RWPE1 (cell line): ENCODE measurements at regions not wholly inside any gene's neighbourhood (a gene's known extent, or its start where the extent isn't known, plus 50 kb on each side); places are given as distances from the start of the nearest gene placed in this dataset.

Experiments used
- CTCF ChIA-PET: fragments of 350-600 bp; sonication (Branson Sonifier 250); formaldehyde crosslinking; extraction: SDS; loops from one replicate; lab custom pipeline; 2021; lab: Yijun Ruan, JAX
- POLR2A ChIA-PET: fragments of 400-600 bp; formaldehyde crosslinking; extraction: SDS; loops from one replicate; lab custom pipeline; 2020; ENCODE audit warnings: antibody characterized with exemption; ENCODE audit not compliant: low non-redundant PET; lab: Yijun Ruan, JAX
- DNase-seq: peaks from one replicate; pipeline ENCODE4 v3.0.0; 2012; ENCODE audit warnings: low spot score
- H3K27ac ChIP-seq: fragments of 450-650 bp; 2 replicates; pipeline ENCODE4 v1.5.1; 2017
- CTCF ChIP-seq: fragments of 450-650 bp; conservative IDR thresholded peaks from 2 replicates; pipeline ENCODE4 v1.5.1; 2017; ENCODE audit warnings: low read depth, mild to moderate bottlenecking

- DNase-seq = no peak
- H3K27ac ChIP-seq = no peak overlapping the region
- TF ChIP-seq CTCF = no peak
- ChIA-PET CTCF (interaction anchor here (0.7 kb wide), 1 partner anchor 543 kb away, joined by 4 read pairs; no protein-coding TSS in a partner anchor), POLR2A (no interaction called here)
Observed at GRCh38 chr4:54517781-54518444, 139.8 kb upstream of the KIT start.

GRCh38 chr4:54525602-54526001, 132.2 kb upstream of the KIT start:
- TF ChIP-seq CTCF = no peak
- DNase-seq = peak; percentile 78
- ChIA-PET CTCF (interaction anchor here (0.6 kb wide), 1 partner anchor 446 kb away, joined by 3 read pairs; no protein-coding TSS in a partner anchor), POLR2A (interaction anchor here (0.6 kb wide), 1 partner anchor 126 kb away, joined by 5 read pairs; no protein-coding TSS in a partner anchor)
- no peak overlapping the region; the same call in 1 of the 2 replicates for H3K27ac ChIP-seq

GRCh38 chr4:54526560-54526959, 131.2 kb upstream of the KIT start:
- CTCF ChIA-PET = interaction anchor here (0.6 kb wide), 2 partner anchors 16 to 131 kb away, joined by 3 to 7 read pairs; partner anchors contain the start of gene KIT
- no peak for DNase-seq
- POLR2A ChIA-PET = no interaction called here
- no peak overlapping the region for H3K27ac ChIP-seq
- TF ChIP-seq CTCF = no peak

- H3K27ac ChIP-seq = no peak overlapping the region
- no peak for DNase-seq
- POLR2A ChIA-PET = no interaction called here
- no peak for TF ChIP-seq CTCF
- CTCF ChIA-PET = no interaction called here
Observed at GRCh38 chr4:54527532-54527931, 130.2 kb upstream of the KIT start.

- H3K27ac ChIP-seq = no peak overlapping the region
- no peak for DNase-seq
- TF ChIP-seq CTCF = no peak
- ChIA-PET CTCF (interaction anchor here (1.0 kb wide), 1 partner anchor 27 kb away, joined by 3 read pairs; no protein-coding TSS in a partner anchor), POLR2A (interaction anchor here (0.5 kb wide), 1 partner anchor 12 kb away, joined by 4 read pairs; no protein-coding TSS in a partner anchor)
Observed at GRCh38 chr4:54539500-54540029, 118.2 kb upstream of the KIT start.

GRCh38 chr4:54540931-54541330, 116.8 kb upstream of the KIT start:
- ChIA-PET CTCF (no interaction called here), POLR2A (no interaction called here)
- DNase-seq = no peak
- no peak overlapping the region for H3K27ac ChIP-seq
- TF ChIP-seq CTCF = no peak
